ENCODE measurements at regions not wholly inside any gene's neighbourhood (a gene's known extent, or its start where the extent isn't known, plus 50 kb on each side); places are given as distances from the start of the nearest gene placed in this dataset.

DNA sequence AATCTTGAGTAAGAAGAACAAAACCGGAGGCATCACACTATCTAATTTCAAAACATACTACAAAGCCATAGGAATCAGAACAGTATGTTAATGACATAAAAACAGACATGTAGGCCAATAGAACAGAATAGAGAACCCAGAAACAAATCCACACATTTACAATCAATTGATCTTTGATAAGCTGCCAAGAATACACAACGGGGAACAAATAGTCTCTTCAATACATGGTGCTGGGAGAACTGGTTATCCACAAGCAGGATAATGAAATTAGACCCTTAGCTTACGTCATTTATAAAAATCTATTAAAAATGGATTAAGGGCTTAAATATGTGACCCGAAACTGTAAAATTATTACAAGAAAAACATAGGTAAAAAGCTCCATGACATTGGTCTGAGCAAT, 417.7 kb downstream of the INSC start:
- WGBS (ENCODE audit: insufficient coverage) = no CpG with 5 or more reads among the region's 4 CpGs
- H3K4me3 ChIP-seq (replicated peaks in 1 of 3; ENCODE audit: low read depth in 2 of 3, low read length in 3 of 3) = no peak overlapping the region
- H3K79me2 ChIP-seq (ENCODE audit: insufficient read depth, low read length) = no peaks in the 10 kb centered on the region
- H3K27ac ChIP-seq (ENCODE audit: low read depth in 1 of 2, low read length in 2 of 2) = no peak overlapping the region
- intact Hi-C loops (cut with micrococcal nuclease) = no loop called here
- Mint-ChIP-seq H3K27ac (no peak overlapping the region), H3K36me3 (no peaks in the 10 kb centered on the region), H3K9me3 (peaks cover 1 to 10% (median 6%) of the 10 kb centered on the region in 7 donors), H3K4me3 (no peak overlapping the region), H3K4me1 (no peaks in the 10 kb centered on the region), H3K27me3 (ENCODE audit: low read depth in 3 of 3) (peaks cover 0 to 4% (median 0%) of the 10 kb centered on the region in 3 donors)
- H3K36me3 ChIP-seq (replicated peaks in 1 of 2; ENCODE audit: control insufficient read depth in 1 of 2, insufficient read depth in 2 of 2, low read length in 2 of 2) = no peaks in the 10 kb centered on the region
- H2AFZ ChIP-seq (ENCODE audit: insufficient read depth, low read depth, low read length, poor library complexity, severe bottlenecking) = no peak overlapping the region
- H3K27me3 ChIP-seq (ENCODE audit: control insufficient read depth in 2 of 2, insufficient read depth in 2 of 2, low read length in 2 of 2) = no peaks in the 10 kb centered on the region
- H3K4me1 ChIP-seq (ENCODE audit: control insufficient read depth in 1 of 2, insufficient read depth in 2 of 2, low read length in 2 of 2) = no peaks in the 10 kb centered on the region
- H3K9me3 ChIP-seq (replicated peaks in 1 of 2; ENCODE audit: control insufficient read depth in 1 of 2, insufficient read depth in 1 of 2, low read length in 2 of 2) = peaks cover 0 to 5% of the 10 kb centered on the region in 2 donors
- H3K4me2 ChIP-seq (replicated peaks; ENCODE audit: extremely low read depth, low read length, poor library complexity, severe bottlenecking) = no peak overlapping the region
- TF ChIP-seq, protein P1, sequence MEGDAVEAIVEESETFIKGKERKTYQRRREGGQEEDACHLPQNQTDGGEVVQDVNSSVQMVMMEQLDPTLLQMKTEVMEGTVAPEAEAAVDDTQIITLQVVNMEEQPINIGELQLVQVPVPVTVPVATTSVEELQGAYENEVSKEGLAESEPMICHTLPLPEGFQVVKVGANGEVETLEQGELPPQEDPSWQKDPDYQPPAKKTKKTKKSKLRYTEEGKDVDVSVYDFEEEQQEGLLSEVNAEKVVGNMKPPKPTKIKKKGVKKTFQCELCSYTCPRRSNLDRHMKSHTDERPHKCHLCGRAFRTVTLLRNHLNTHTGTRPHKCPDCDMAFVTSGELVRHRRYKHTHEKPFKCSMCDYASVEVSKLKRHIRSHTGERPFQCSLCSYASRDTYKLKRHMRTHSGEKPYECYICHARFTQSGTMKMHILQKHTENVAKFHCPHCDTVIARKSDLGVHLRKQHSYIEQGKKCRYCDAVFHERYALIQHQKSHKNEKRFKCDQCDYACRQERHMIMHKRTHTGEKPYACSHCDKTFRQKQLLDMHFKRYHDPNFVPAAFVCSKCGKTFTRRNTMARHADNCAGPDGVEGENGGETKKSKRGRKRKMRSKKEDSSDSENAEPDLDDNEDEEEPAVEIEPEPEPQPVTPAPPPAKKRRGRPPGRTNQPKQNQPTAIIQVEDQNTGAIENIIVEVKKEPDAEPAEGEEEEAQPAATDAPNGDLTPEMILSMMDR (IDR thresholded peaks at IDR 0.05) = no peak
- H4K20me1 ChIP-seq (ENCODE audit: insufficient read depth, low read length) = no peaks in the 10 kb centered on the region
- DNase-seq = no peak
- H3K9ac ChIP-seq (ENCODE audit: insufficient read depth, low read length, poor library complexity, severe bottlenecking) = no peak overlapping the region

DNA sequence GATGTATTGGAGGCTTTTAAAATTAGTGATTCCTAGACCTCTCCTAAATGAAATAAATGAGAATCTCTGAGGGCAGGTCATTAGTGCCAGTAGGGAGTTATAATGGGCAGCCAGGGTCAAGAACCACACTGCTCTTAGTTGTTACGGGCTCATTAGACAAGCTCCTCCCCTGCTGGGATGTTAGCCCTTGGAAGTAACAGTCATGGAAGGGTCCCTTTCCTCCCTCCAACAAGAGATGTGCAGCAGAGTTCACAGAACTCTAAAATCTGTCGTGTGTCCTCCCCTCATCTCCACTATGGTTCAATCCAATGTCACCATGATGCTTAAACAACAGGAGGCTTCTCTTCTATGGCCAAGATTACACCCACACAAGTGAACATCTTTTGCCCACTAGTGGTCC, 419.5 kb downstream of the INSC start:
- no peak overlapping the region for H3K27ac Mint-ChIP-seq
- no peaks in the 10 kb centered on the region for H3K36me3 ChIP-seq (replicated peaks in 1 of 2; ENCODE audit: control insufficient read depth in 1 of 2, insufficient read depth in 2 of 2, low read length in 2 of 2)
- intact Hi-C loops (cut with micrococcal nuclease) = no loop called here
- no peaks in the 10 kb centered on the region for H4K20me1 ChIP-seq (ENCODE audit: insufficient read depth, low read length)
- no peak overlapping the region for H2AFZ ChIP-seq (ENCODE audit: insufficient read depth, low read depth, low read length, poor library complexity, severe bottlenecking)
- DNase-seq = no peak
- H3K4me1 Mint-ChIP-seq = no peaks in the 10 kb centered on the region
- no peak overlapping the region for H3K27ac ChIP-seq (ENCODE audit: low read depth in 1 of 2, low read length in 2 of 2)
- peaks cover 0 to 4% (median 0%) of the 10 kb centered on the region in 3 donors for H3K27me3 Mint-ChIP-seq (ENCODE audit: low read depth in 3 of 3)
- H3K4me3 ChIP-seq (replicated peaks in 1 of 3; ENCODE audit: low read depth in 2 of 3, low read length in 3 of 3) = no peak overlapping the region
- H3K79me2 ChIP-seq (ENCODE audit: insufficient read depth, low read length) = no peaks in the 10 kb centered on the region
- H3K9me3 Mint-ChIP-seq = peaks cover 0 to 8% (median 3%) of the 10 kb centered on the region in 7 donors
- H3K4me1 ChIP-seq (ENCODE audit: control insufficient read depth in 1 of 2, insufficient read depth in 2 of 2, low read length in 2 of 2) = no peaks in the 10 kb centered on the region
- H3K27me3 ChIP-seq (ENCODE audit: control insufficient read depth in 2 of 2, insufficient read depth in 2 of 2, low read length in 2 of 2) = no peaks in the 10 kb centered on the region
- H3K36me3 Mint-ChIP-seq = no peaks in the 10 kb centered on the region
- TF ChIP-seq, protein P1 (IDR thresholded peaks at IDR 0.05) = no peak
- H3K9me3 ChIP-seq (replicated peaks in 1 of 2; ENCODE audit: control insufficient read depth in 1 of 2, insufficient read depth in 1 of 2, low read length in 2 of 2) = peaks cover 0 to 3% of the 10 kb centered on the region in 2 donors
- no peak overlapping the region for H3K9ac ChIP-seq (ENCODE audit: insufficient read depth, low read length, poor library complexity, severe bottlenecking)
- no peak overlapping the region for H3K4me3 Mint-ChIP-seq
- 75% methylated on average over 2 of the region's 2 CpGs for WGBS (ENCODE audit: insufficient coverage)
- no peak overlapping the region for H3K4me2 ChIP-seq (replicated peaks; ENCODE audit: extremely low read depth, low read length, poor library complexity, severe bottlenecking)
